ENCODE measurements at regions not wholly inside any gene's neighbourhood (a gene's known extent, or its start where the extent isn't known, plus 50 kb on each side); places are given as distances from the start of the nearest gene placed in this dataset.

- intact Hi-C loops (cut with DNase I), result no loop called here
- TF ChIP-seq CTCF (IDR thresholded peaks at IDR 0.05), result no peak
- WGBS, 3 donors, result 19 to 30% (median 25%) methylated on average over 3 of the region's 3 CpGs
- H3K36me3 ChIP-seq (ENCODE audit: insufficient read depth in 1 of 2, low read depth in 1 of 2), result no peaks in the 10 kb centered on the region
- H3K27ac ChIP-seq, result no peak overlapping the region
- no peak overlapping the region for H3K4me3 ChIP-seq
- no peak for DNase-seq
- no peaks in the 10 kb centered on the region for H3K9me3 ChIP-seq
- no peaks in the 10 kb centered on the region for H3K4me1 ChIP-seq
- ATAC-seq, result no peak
- H3K27me3 ChIP-seq (ENCODE audit: insufficient read depth in 3 of 3, low read length in 2 of 3), result peaks cover 0 to 2% (median 0%) of the 10 kb centered on the region in 3 donors
Measured at GRCh38 chr20:12821249-12821648, 187.5 kb upstream of the SPTLC3 start.

GRCh38 chr20:12823734-12824133 lies 185.0 kb upstream of the SPTLC3 start:
- WGBS, 3 donors, result 73 to 78% (median 77%) methylated on average over 3 of the region's 3 CpGs
- Histone ChIP-seq H3K4me3 (no peak overlapping the region), H3K27ac (no peak overlapping the region), H3K36me3 (ENCODE audit: insufficient read depth in 1 of 2, low read depth in 1 of 2) (no peaks in the 10 kb centered on the region), H3K27me3 (ENCODE audit: insufficient read depth in 3 of 3, low read length in 2 of 3) (peaks cover 0 to 2% (median 0%) of the 10 kb centered on the region in 3 donors), H3K4me1 (no peaks in the 10 kb centered on the region), H3K9me3 (no peaks in the 10 kb centered on the region)
- no peak for DNase-seq
- TF ChIP-seq CTCF (IDR thresholded peaks at IDR 0.05), result no peak
- intact Hi-C loops (cut with DNase I), result no loop called here
- no peak for ATAC-seq

DNA sequence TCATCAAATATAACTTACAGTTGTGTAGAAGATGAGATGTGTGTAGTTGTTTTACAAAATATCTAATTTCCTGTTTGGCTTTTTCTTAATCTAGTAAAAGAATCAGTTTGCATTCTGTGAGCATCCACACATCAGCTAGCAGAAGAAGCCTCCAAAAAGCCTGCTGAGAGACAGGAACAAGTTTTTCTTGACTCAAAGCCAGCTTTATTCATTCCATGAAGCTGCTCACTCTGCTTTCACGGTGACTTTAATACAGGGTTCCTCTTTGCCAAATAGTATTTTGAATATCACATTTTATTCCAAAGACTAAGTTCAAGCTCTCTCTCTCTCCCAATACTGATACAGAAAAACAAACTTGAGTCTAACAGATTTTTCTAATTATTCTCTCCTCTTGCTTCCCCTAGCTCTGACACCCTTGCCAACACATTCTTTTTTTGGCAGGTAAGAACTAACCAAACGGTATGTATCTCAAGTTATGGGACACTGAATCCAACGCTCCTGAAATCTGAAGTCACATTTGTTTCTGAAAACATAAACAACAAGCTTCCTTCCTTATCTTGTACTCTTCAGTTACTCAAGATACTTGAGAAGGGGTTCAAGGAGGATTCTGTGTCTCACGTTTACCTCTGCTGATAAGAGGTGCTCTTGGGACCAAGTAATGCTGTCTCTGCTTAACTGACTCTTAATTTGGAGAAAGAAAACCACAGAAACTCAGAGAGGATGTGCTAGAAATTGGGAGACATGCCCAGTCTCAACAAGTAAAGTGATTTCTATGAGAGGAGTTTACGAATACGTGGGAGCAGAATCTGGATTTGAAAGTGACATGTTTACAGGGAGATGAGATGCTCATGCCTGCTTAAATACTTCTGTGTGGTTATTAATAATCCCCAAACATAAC lies 184.2 kb upstream of the SPTLC3 start:
- ATAC-seq, result no peak
- intact Hi-C loops (cut with DNase I), result no loop called here
- WGBS, 3 donors, result 12 to 19% (median 13%) methylated on average over 6 of the region's 6 CpGs
- no peak overlapping the region for H3K27ac ChIP-seq
- H3K9me3 ChIP-seq, result no peaks in the 10 kb centered on the region
- H3K36me3 ChIP-seq (ENCODE audit: insufficient read depth in 1 of 2, low read depth in 1 of 2), result no peaks in the 10 kb centered on the region
- TF ChIP-seq CTCF (IDR thresholded peaks at IDR 0.05), result no peak
- H3K4me1 ChIP-seq, result no peaks in the 10 kb centered on the region
- H3K27me3 ChIP-seq (ENCODE audit: insufficient read depth in 3 of 3, low read length in 2 of 3), result peaks cover 0 to 2% (median 0%) of the 10 kb centered on the region in 3 donors
- H3K4me3 ChIP-seq, result no peak overlapping the region
- no peak for DNase-seq

DNA sequence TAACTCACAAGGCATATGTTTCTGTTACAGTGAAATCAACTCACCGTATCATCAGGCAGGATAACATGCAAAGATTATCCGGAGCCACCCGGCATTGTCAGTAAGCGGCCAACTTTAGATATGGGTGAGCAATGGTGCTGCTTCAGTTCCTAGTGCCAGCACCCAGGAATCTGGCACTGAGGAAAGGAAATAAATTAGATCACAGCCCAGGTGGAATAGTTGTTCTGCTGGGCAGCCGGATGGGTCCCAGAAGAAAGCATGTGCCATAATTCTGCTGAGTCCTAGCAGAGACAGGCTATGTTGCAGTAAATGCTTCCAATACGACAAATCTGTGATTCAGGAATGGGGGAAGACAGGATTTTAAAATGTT lies 183.6 kb upstream of the SPTLC3 start:
- H3K9me3 ChIP-seq, result no peaks in the 10 kb centered on the region
- TF ChIP-seq CTCF (IDR thresholded peaks at IDR 0.05), result no peak
- ATAC-seq, result no peak
- no peak for DNase-seq
- intact Hi-C loops (cut with DNase I), result no loop called here
- H3K4me1 ChIP-seq, result no peaks in the 10 kb centered on the region
- WGBS, 3 donors, result 15 to 34% (median 25%) methylated on average over 6 of the region's 6 CpGs
- H3K4me3 ChIP-seq, result no peak overlapping the region
- H3K27me3 ChIP-seq (ENCODE audit: insufficient read depth in 3 of 3, low read length in 2 of 3), result no peaks in the 10 kb centered on the region
- H3K27ac ChIP-seq, result no peak overlapping the region
- no peaks in the 10 kb centered on the region for H3K36me3 ChIP-seq (ENCODE audit: insufficient read depth in 1 of 2, low read depth in 1 of 2)
